ENCODE measurements at regions not wholly inside any gene's neighbourhood (a gene's known extent, or its start where the extent isn't known, plus 50 kb on each side); places are given as distances from the start of the nearest gene placed in this dataset.

GRCh38 chr22:49332691-49333090, 495.0 kb downstream of the BRD1 start:
- no peak for DNase-seq (ENCODE audit: low read depth in 2 of 2)

- no peak for DNase-seq (ENCODE audit: low read depth in 2 of 2)
Observed at GRCh38 chr22:49331878-49332277, 495.8 kb downstream of the BRD1 start.

GRCh38 chr22:49331223-49331815, 496.4 kb downstream of the BRD1 start:
- DNase-seq (ENCODE audit: low read depth in 2 of 2) = no peak

- no peak for DNase-seq (ENCODE audit: low read depth in 2 of 2)
Observed at GRCh38 chr22:49330421-49331222, 497.1 kb downstream of the BRD1 start.

- no peak for DNase-seq (ENCODE audit: low read depth in 2 of 2)
Observed at GRCh38 chr22:49329636-49330035, 498.0 kb downstream of the BRD1 start.

GRCh38 chr22:49328630-49329405, 498.9 kb downstream of the BRD1 start:
- no peak for DNase-seq (ENCODE audit: low read depth in 2 of 2)

GRCh38 chr22:49328118-49328475, 499.6 kb downstream of the BRD1 start:
- DNase-seq (ENCODE audit: low read depth in 2 of 2) = no peak

GRCh38 chr22:49327411-49328117, 500.1 kb downstream of the BRD1 start:
- no peak for DNase-seq (ENCODE audit: low read depth in 2 of 2)

GRCh38 chr22:49326558-49326957, 501.1 kb downstream of the BRD1 start:
- no peak for DNase-seq (ENCODE audit: low read depth in 2 of 2)

- no peak for DNase-seq (ENCODE audit: low read depth in 2 of 2)
Observed at GRCh38 chr22:49325531-49326395, 501.9 kb downstream of the BRD1 start.

- no peak for DNase-seq (ENCODE audit: low read depth in 2 of 2)
Observed at GRCh38 chr22:49324527-49325491, 502.9 kb downstream of the BRD1 start.

- DNase-seq (ENCODE audit: low read depth in 2 of 2) = no peak
Observed at GRCh38 chr22:49323751-49324415, 503.8 kb downstream of the BRD1 start.

- no peak for DNase-seq (ENCODE audit: low read depth in 2 of 2)
Observed at GRCh38 chr22:49322861-49323622, 504.6 kb downstream of the BRD1 start.

- DNase-seq (ENCODE audit: low read depth in 2 of 2) = no peak
Observed at GRCh38 chr22:49322231-49322630, 505.4 kb downstream of the BRD1 start.

- no peak for DNase-seq (ENCODE audit: low read depth in 2 of 2)
Observed at GRCh38 chr22:49321477-49322055, 506.1 kb downstream of the BRD1 start.

GRCh38 chr22:49320714-49321476, 506.8 kb downstream of the BRD1 start:
- DNase-seq (ENCODE audit: low read depth in 2 of 2) = no peak

- no peak for DNase-seq (ENCODE audit: low read depth in 2 of 2)
Observed at GRCh38 chr22:49317369-49317768, 510.3 kb downstream of the BRD1 start.
